ENCODE measurements at regions not wholly inside any gene's neighbourhood (a gene's known extent, or its start where the extent isn't known, plus 50 kb on each side); places are given as distances from the start of the nearest gene placed in this dataset.

DNA sequence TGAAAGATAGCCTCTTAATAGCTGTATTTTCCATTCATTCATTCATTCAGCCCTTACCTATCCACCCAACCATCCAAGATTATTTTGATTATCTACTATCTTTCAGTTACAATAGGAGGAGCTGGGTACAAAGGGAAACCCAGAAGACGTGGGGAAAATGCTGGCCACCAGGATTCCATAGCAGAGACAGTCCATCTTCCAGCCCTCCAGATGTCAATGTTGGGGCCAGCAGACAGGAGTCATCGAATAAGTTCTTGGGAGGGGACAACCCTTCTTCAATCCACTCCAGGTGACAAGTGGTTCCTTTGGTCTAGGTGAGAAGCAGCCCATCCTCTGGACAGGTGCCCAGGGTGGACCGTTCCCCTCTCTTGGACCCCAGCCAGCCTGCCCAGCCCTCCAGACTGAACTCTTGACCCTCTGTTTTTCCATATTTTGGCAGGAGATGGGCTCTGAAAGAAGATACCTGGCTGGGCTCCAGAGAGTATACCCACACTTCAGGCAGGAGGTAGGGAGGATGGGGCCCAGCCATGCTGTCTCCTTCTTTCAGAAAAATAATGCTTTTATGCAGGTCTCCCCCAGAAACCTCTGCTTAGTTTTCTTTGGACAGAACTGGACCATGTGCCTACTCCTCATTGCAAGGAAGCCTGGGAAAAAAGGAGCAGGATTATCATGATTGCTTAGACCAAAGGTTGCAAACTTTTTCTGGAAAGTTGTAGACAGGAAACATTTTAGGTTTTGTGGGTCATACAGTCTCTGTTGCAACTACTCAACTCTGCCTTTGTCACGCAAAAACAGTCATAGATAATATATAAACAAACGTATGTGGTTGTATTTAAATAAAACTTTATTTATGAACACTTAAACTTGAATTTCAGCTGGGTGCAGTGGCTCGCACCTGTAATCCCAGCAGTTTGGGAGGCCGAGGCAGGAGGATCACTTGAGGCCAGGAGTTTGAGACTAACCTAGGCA lies 95.5 kb upstream of the SMNDC1 start:
- H3K27ac ChIP-seq (ENCODE audit: extremely low read depth, low read depth, low read length) = no peak overlapping the region
- intact Hi-C loops (cut with micrococcal nuclease) = loop anchor here (5.0 kb wide), 1 partner anchor 43 kb away; no protein-coding TSS in a partner anchor
- TF ChIP-seq ZNF584 (CRISPR knock-in tag; IDR thresholded peaks at IDR 0.05; ENCODE audit: low read depth) = no peak
- TF ChIP-seq NFIC (IDR thresholded peaks at IDR 0.05) = peak; percentile 32; the same call in 1 of the 2 replicates
- no peak for TF ChIP-seq TSHZ1 (CRISPR knock-in tag; IDR thresholded peaks at IDR 0.05)
- no peak for TF ChIP-seq RBBP5 (IDR thresholded peaks at IDR 0.05; ENCODE audit: borderline replicate concordance, insufficient read depth, low read length, poor library complexity, severe bottlenecking)
- no peak for TF ChIP-seq CHD2 (IDR thresholded peaks at IDR 0.05; ENCODE audit: low read depth, low read length)
- no peak for TF ChIP-seq ILF3 (IDR thresholded peaks at IDR 0.05; ENCODE audit: borderline replicate concordance)
- TF ChIP-seq MYC (IDR thresholded peaks at IDR 0.05; ENCODE audit: low read depth, low read length) = no peak
- TF ChIP-seq MYC (CRISPR knock-in tag; IDR thresholded peaks at IDR 0.05; ENCODE audit: borderline replicate concordance, low read depth) = no peak
- TF ChIP-seq SMAD1 (IDR thresholded peaks at IDR 0.05; ENCODE audit: low read depth, low read length, partially characterized antibody) = no peak
- TF ChIP-seq E4F1 (CRISPR knock-in tag; IDR thresholded peaks at IDR 0.05; ENCODE audit: borderline replicate concordance) = no peak
- no peak for TF ChIP-seq FIP1L1 (IDR thresholded peaks at IDR 0.05; ENCODE audit: low read depth, low read length, poor library complexity, severe bottlenecking)
- no peak for TF ChIP-seq MAFG (tag; conservative IDR thresholded peaks at IDR 0.05)
- no peak for TF ChIP-seq NONO (IDR thresholded peaks at IDR 0.05; ENCODE audit: low read depth in 2 of 2, low read length in 1 of 2)
- no peak for TF ChIP-seq NFE2L1 (tag; IDR thresholded peaks at IDR 0.05; ENCODE audit: borderline replicate concordance, low read depth)
- TF ChIP-seq, protein P1, sequence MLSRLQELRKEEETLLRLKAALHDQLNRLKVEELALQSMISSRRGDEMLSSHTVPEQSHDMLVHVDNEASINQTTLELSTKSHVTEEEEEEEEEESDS (CRISPR knock-in tag; IDR thresholded peaks at IDR 0.05) = no peak

More for the DNA sequence above, 95.5 kb upstream of the SMNDC1 start:
- Histone ChIP-seq H3K36me3 (ENCODE audit: control insufficient read depth, insufficient read depth, low read length) (no peaks in the 10 kb centered on the region), H3K9me1 (ENCODE audit: control insufficient read depth, insufficient read depth, low read length) (no peaks in the 10 kb centered on the region), H2AFZ (ENCODE audit: low read depth, low read length) (no peak overlapping the region), H3K27me3 (ENCODE audit: control insufficient read depth in 2 of 2, insufficient read depth in 2 of 2, low read length in 2 of 2) (peaks cover 0 to 8% of the 10 kb centered on the region in 2 experiments; a peak in 2 of 5 replicates), H3K79me2 (ENCODE audit: control insufficient read depth, insufficient read depth, low read length) (no peaks in the 10 kb centered on the region), H4K20me1 (replicated peaks; ENCODE audit: control insufficient read depth, insufficient read depth, low read length) (no peaks in the 10 kb centered on the region), H3K4me2 (ENCODE audit: insufficient read depth, low read length) (no peak overlapping the region), H3K9me3 (replicated peaks; ENCODE audit: control insufficient read depth, insufficient read depth, low read depth, low read length) (no peaks in the 10 kb centered on the region), H3K4me3 (no peak overlapping the region), H3K9ac (ENCODE audit: insufficient read depth in 1 of 2, low read depth in 2 of 2, low read length in 2 of 2) (no peak overlapping the region), H3K4me1 (replicated peaks in 1 of 2; ENCODE audit: control insufficient read depth in 2 of 2, insufficient read depth in 2 of 2, low read length in 2 of 2) (peaks cover 0 to 11% of the 10 kb centered on the region in 2 experiments; a peak in 4 of 5 replicates)
- CTCF ChIA-PET (ENCODE audit: low intra/inter-chr PET ratio) = no interaction called here
- WGBS (ENCODE audit: insufficient coverage, low coverage, missing lambda C conversion rate) = 20% methylated on average over 6 of the region's 7 CpGs
- BruUV-seq (replicated peaks) = no TSS peak
- FAIRE-seq (no peak), DNase-seq (ENCODE audit: extremely low read depth in 1 of 4, low spot score in 3 of 4) (no peak), ATAC-seq (no peak)
- POLR2A ChIA-PET = no interaction called here
- in situ Hi-C loops (cut with MboI) = no loop called here

Measured in K562 (cell line).